Fibroblast of pulmonary artery (primary cell): ENCODE measurements at regions not wholly inside any gene's neighbourhood (a gene's known extent, or its start where the extent isn't known, plus 50 kb on each side); places are given as distances from the start of the nearest gene placed in this dataset.
A peak's percentile ranks its signal among the peaks of the same experiment; 100 is the strongest.

ENCODE experiments used
- DNase-seq: peaks from one replicate; pipeline ENCODE4 v3.0.0-alpha.2; 2010; ENCODE audit warnings: low read depth
- H3K4me3 ChIP-seq: replicated peaks from 2 replicates; pipeline ENCODE4 v1.5.1; 2011; ENCODE audit warnings: low read depth, mild to moderate bottlenecking, control low read depth, low read length, moderate library complexity
- TF ChIP-seq, protein P1 (sequence below): IDR thresholded peaks from 2 replicates; pipeline ENCODE4 v1.5.1; 2011; ENCODE audit warnings: mild to moderate bottlenecking, control low read depth, low read length, inconsistent platforms; ENCODE audit errors: missing control alignments

DNA sequence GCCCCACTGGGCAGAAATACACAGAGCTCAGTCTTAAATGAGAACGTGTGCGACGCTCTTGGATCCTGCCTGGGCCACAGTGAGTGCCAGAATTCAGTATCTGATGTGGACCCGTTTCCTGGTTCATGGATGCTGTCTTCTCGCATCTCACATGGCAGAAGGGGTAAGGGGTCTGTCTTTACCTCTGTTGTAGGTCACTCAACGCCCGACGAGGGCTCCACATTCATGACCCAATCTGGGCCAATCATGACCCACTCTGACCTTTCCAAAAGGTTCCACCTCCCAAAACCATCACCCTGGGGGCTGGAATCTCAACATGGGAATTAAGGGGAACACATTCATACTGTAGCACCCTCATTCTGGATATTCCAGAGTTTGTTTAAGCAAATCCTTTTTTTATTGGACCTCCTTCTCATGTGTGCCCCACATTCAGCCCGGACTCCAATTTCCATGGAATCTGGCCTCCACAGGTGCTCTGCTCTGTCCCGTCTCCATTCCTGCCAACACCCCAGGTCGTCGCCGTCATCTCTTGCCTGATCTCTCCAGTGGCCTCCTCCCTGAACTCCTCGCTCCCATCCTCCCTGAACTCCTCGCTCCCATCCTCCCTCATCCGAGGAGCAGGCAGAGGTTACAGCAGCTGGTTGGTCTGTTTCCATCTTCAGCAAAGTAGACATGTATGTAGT lies 78.9 kb upstream of the OTOS start:
- TF ChIP-seq, protein P1, sequence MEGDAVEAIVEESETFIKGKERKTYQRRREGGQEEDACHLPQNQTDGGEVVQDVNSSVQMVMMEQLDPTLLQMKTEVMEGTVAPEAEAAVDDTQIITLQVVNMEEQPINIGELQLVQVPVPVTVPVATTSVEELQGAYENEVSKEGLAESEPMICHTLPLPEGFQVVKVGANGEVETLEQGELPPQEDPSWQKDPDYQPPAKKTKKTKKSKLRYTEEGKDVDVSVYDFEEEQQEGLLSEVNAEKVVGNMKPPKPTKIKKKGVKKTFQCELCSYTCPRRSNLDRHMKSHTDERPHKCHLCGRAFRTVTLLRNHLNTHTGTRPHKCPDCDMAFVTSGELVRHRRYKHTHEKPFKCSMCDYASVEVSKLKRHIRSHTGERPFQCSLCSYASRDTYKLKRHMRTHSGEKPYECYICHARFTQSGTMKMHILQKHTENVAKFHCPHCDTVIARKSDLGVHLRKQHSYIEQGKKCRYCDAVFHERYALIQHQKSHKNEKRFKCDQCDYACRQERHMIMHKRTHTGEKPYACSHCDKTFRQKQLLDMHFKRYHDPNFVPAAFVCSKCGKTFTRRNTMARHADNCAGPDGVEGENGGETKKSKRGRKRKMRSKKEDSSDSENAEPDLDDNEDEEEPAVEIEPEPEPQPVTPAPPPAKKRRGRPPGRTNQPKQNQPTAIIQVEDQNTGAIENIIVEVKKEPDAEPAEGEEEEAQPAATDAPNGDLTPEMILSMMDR: no peak
- DNase-seq: no peak
- H3K4me3 ChIP-seq: no peak overlapping the region

DNA sequence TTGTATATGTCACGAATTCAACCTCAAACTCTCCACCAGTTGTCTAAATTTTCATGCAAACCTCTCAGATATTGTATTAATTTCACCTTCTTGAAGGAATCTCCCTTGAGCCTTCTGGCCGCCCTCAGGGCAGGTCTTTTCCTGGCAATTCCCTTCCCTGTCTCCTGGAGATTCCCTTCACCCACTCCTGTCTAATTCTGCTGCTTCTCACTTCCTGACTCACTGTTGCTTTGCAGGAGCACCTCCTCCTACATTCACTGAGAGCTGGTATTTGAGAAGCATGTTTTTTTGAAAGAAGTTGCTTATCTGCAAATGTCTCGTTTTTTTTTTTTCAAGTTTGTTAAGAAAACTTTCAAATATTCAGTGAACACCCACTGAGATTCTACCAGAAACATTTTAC lies 79.9 kb upstream of the OTOS start:
- peak; percentile 61 for DNase-seq
- TF ChIP-seq, protein P1: no peak

DNA sequence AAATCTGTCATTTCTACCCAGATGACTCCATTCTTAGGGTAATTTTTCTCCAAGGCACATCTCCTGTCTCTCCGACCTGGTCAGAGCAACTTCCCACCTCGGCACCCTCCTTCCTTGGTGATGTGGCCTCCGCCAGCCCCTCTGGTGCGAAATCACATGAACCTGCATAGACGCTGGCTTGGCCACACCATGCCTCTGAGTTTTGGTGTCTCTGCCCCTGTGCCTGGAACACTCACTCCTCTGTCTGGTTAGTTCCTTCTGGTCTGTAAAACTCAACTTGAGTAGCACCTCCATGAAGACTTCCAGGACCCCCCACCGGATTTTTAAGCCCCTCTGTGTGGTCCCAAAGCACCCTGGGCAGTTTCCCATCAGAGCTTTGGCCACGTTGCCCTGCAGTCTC lies 83.2 kb upstream of the OTOS start:
- TF ChIP-seq, protein P1: no peak
- no peak overlapping the region for H3K4me3 ChIP-seq
- no peak for DNase-seq

More for the DNA sequence above, 79.9 kb upstream of the OTOS start:
- no peak overlapping the region for H3K4me3 ChIP-seq

DNA sequence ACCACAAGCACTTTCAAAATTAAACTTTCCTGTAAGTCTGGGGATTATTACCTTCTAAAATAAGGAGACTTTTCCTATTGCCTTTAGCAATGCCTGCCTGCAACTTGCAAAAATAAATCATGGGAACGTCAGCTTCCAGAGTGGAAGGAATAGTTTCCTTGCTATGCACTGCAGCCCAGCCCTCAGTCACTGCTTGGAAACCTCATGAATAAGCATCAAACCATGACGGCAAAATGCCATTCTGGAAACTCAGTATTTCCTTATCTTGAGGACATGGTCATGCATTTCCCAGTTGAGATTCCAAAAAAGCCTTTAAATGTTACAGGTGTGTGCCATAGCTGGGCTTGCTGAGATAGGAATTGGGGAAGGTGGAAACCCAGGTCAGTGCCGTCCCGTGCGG lies 84.2 kb upstream of the OTOS start:
- peak; percentile 61 for DNase-seq
- TF ChIP-seq, protein P1: no peak
- H3K4me3 ChIP-seq: no peak overlapping the region

DNA sequence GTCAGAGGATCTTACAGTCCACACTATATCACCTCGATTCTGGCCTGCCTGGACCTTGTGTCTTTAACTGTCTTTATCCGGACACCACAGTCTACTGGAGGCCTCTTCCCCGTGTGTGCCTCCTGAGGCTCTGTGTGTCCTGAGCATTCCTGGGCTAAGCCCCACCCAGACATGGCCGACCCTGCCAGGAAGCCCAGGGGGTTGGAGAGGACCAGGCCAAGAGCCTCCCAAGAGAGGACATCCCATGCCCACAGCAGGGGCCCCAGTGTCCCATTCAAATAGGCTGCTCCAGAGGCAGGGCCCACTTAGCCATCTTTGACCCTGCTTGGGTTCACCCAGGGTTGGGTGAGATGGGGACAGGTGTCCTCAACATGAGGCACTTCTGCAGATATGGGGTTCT lies 84.7 kb upstream of the OTOS start:
- DNase-seq: no peak
- TF ChIP-seq, protein P1: no peak
- H3K4me3 ChIP-seq: no peak overlapping the region

DNA sequence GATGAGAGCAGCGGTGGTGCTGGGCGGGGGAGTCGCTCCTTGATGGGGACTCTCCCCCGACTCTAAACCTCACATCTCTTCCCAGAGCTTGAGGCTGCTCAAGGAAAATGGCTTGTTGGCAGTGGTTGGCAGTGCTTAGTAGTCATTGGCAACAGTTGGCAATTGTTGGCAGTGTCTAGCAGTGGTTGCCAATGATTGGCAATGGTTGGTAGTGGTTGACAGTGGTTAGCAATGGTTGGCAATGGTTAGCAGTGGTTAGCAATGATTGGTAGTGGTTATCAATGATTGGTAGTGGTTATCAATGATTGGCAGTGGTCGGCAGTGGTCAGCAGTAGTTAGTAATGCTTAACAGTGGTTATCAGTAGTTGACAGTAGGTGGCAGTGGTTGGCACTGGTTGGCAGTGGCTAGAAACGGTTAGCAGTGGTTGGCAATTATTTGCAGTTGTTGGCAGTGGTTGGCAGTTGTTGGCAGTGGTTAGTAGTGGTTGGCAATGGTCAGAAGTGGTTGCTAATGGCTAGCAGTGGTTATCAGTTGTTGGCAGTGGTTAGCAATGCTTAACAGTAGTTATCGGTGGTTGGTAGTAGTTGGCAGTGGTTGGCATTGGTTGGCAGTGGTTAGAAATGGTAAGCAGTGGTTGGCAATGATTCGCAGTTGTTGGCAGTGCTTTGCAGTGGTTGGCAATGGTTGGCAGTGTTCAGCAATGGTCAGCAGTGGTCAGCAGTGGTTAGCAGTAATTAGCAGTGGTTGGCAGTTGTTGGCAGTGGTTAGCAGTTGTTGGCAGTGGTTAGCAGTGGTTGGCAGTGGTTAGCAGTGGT lies 85.4 kb upstream of the OTOS start:
- no peak for DNase-seq
- H3K4me3 ChIP-seq: no peak overlapping the region
- TF ChIP-seq, protein P1: peak; percentile 0
